HEK293 (cell line): ENCODE measurements at regions not wholly inside any gene's neighbourhood (a gene's known extent, or its start where the extent isn't known, plus 50 kb on each side); places are given as distances from the start of the nearest gene placed in this dataset.

Source experiments
- EGR2 ChIP-seq: fragments of 450-650 bp; formaldehyde crosslinking; IDR thresholded peaks from 2 replicates; pipeline ENCODE4 v1.5.1; 2016; ENCODE audit warnings: low read depth, missing biosample characterization, missing genetic modification characterization
- OVOL3 ChIP-seq: fragments of 450-650 bp; formaldehyde crosslinking; IDR thresholded peaks from 2 replicates; pipeline ENCODE4 v1.5.1; 2016; ENCODE audit warnings: missing biosample characterization, missing genetic modification characterization
- TCF7L2 ChIP-seq: IDR thresholded peaks from 2 replicates; pipeline ENCODE4 v1.6.1; 2011; ENCODE audit warnings: low read depth, mild to moderate bottlenecking, inconsistent platforms, low read length, moderate library complexity, borderline replicate concordance
- YY2 ChIP-seq: fragments of 450-650 bp; formaldehyde crosslinking; IDR thresholded peaks from 2 replicates; pipeline ENCODE4 v1.5.1; 2016; ENCODE audit warnings: missing biosample characterization, missing genetic modification characterization
- ZBTB1 ChIP-seq: fragments of 450-650 bp; formaldehyde crosslinking; IDR thresholded peaks from 2 replicates; pipeline ENCODE4 v1.5.1; 2016; ENCODE audit warnings: missing biosample characterization, missing genetic modification characterization
- ZBTB21 ChIP-seq: fragments of 450-650 bp; formaldehyde crosslinking; IDR thresholded peaks from 2 replicates; pipeline ENCODE4 v1.5.1; 2017; ENCODE audit warnings: missing biosample characterization, missing genetic modification characterization
- ZEB2 ChIP-seq: fragments of 450-650 bp; formaldehyde crosslinking; IDR thresholded peaks from 2 replicates; pipeline ENCODE4 v1.5.1; 2016; ENCODE audit warnings: missing biosample characterization, missing genetic modification characterization
- ZNF157 ChIP-seq: fragments of 450-650 bp; formaldehyde crosslinking; IDR thresholded peaks from 2 replicates; pipeline ENCODE4 v1.5.1; 2016; ENCODE audit warnings: missing biosample characterization, missing genetic modification characterization
- ZNF266 ChIP-seq: fragments of 450-650 bp; formaldehyde crosslinking; IDR thresholded peaks from 2 replicates; pipeline ENCODE4 v1.5.1; 2016; ENCODE audit warnings: missing biosample characterization, missing genetic modification characterization, low read depth
- ZNF350 ChIP-seq: fragments of 450-650 bp; formaldehyde crosslinking; IDR thresholded peaks from 2 replicates; pipeline ENCODE4 v1.5.0; 2017; ENCODE audit warnings: missing biosample characterization, mild to moderate bottlenecking, missing genetic modification characterization
- ZNF394 ChIP-seq: fragments of 450-650 bp; formaldehyde crosslinking; IDR thresholded peaks from 2 replicates; pipeline ENCODE4 v1.5.1; 2016; ENCODE audit warnings: missing biosample characterization, missing genetic modification characterization, mild to moderate bottlenecking, moderate library complexity, borderline replicate concordance
- ZNF514 ChIP-seq: fragments of 450-650 bp; formaldehyde crosslinking; IDR thresholded peaks from 2 replicates; pipeline ENCODE4 v1.5.1; 2016; ENCODE audit warnings: missing biosample characterization, missing genetic modification characterization
- ZNF555 ChIP-seq: fragments of 450-650 bp; formaldehyde crosslinking; conservative IDR thresholded peaks from 2 replicates; pipeline ENCODE4 v1.5.1; 2017; ENCODE audit warnings: missing biosample characterization, mild to moderate bottlenecking, missing genetic modification characterization, inconsistent platforms
- ZNF585B ChIP-seq: fragments of 450-650 bp; formaldehyde crosslinking; IDR thresholded peaks from 2 replicates; pipeline ENCODE4 v1.5.1; 2016; ENCODE audit warnings: missing biosample characterization, missing genetic modification characterization
- ZNF670 ChIP-seq: fragments of 450-650 bp; formaldehyde crosslinking; IDR thresholded peaks from 2 replicates; pipeline ENCODE4 v1.5.1; 2016; ENCODE audit warnings: missing biosample characterization, missing genetic modification characterization, low read depth
- TF ChIP-seq, protein P1 (sequence below): fragments of 450-650 bp; formaldehyde crosslinking; IDR thresholded peaks from 2 replicates; pipeline ENCODE4 v1.5.1; 2017; ENCODE audit warnings: missing biosample characterization, missing genetic modification characterization
- TF ChIP-seq, protein P2 (sequence below): fragments of 450-650 bp; formaldehyde crosslinking; IDR thresholded peaks from 2 replicates; pipeline ENCODE4 v1.5.1; 2016; ENCODE audit warnings: missing biosample characterization, missing genetic modification characterization
- TF ChIP-seq, protein P3 (sequence below): fragments of 450-650 bp; formaldehyde crosslinking; IDR thresholded peaks from 2 replicates; pipeline ENCODE4 v1.5.1; 2016; ENCODE audit warnings: missing biosample characterization, missing genetic modification characterization
- TF ChIP-seq, protein P4 (sequence below): IDR thresholded peaks from 2 replicates; pipeline ENCODE4 v1.6.1; 2011; ENCODE audit warnings: mild to moderate bottlenecking, low read depth, low read length, borderline replicate concordance
- TF ChIP-seq, protein P5 (sequence below): fragments of 450-650 bp; formaldehyde crosslinking; conservative IDR thresholded peaks from 2 replicates; pipeline ENCODE4 v1.5.1; 2016; ENCODE audit warnings: low read depth, missing biosample characterization, missing genetic modification characterization
- TF ChIP-seq, protein P6 (sequence below): fragments of 450-650 bp; formaldehyde crosslinking; IDR thresholded peaks from 2 replicates; pipeline ENCODE4 v1.5.1; 2016; ENCODE audit warnings: missing biosample characterization, missing genetic modification characterization
- TF ChIP-seq, protein P7 (sequence below): fragments of 450-650 bp; formaldehyde crosslinking; IDR thresholded peaks from 2 replicates; pipeline ENCODE4 v1.5.1; 2017; ENCODE audit warnings: missing biosample characterization, missing genetic modification characterization
- TF ChIP-seq, protein P8 (sequence below): fragments of 450-650 bp; formaldehyde crosslinking; IDR thresholded peaks from 2 replicates; pipeline ENCODE4 v1.5.1; 2016; ENCODE audit warnings: missing biosample characterization, missing genetic modification characterization

DNA sequence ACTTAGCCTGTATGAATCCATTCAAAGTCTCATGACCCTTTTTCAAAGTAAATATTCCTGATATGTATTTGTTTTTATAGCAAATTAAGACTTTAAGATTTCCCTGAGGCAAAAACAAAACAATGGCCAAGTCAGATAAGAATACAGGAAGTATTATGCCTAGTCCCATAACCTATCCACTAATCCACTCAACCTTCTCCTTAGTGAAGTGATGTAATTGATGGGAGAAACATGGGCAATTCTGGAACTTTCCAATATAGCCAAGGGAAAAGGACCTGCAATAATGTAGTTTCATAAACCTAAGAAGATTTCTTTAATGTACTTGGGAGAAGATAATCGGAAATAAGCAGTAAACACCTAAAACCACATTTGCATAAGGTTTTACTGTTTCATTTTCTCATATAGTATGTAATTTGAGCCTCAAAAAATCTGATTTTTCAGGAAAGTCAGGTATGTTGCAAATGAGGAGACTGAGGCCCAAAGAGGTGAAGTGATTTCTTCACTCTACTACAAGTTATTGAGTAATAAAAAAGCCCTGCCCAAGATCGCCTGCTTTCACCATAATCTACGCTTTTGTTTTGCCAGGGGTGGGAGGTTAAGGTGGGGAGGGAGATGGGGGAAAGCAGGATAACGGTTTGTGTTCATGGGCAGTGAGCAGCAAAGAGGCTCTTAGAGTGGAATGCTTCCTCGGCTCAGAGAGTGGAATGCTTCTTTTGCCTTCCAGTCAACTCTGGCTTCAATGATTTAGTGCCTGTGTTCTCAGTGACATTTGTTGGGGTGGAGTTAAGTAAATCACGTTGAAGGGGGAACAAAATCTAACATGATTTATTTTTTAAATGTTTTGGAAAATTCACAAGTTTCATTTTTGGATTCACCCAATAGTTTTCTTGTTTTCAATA lies 95.0 kb upstream of the FNDC3B start (continued):
- TF ChIP-seq, protein P1, sequence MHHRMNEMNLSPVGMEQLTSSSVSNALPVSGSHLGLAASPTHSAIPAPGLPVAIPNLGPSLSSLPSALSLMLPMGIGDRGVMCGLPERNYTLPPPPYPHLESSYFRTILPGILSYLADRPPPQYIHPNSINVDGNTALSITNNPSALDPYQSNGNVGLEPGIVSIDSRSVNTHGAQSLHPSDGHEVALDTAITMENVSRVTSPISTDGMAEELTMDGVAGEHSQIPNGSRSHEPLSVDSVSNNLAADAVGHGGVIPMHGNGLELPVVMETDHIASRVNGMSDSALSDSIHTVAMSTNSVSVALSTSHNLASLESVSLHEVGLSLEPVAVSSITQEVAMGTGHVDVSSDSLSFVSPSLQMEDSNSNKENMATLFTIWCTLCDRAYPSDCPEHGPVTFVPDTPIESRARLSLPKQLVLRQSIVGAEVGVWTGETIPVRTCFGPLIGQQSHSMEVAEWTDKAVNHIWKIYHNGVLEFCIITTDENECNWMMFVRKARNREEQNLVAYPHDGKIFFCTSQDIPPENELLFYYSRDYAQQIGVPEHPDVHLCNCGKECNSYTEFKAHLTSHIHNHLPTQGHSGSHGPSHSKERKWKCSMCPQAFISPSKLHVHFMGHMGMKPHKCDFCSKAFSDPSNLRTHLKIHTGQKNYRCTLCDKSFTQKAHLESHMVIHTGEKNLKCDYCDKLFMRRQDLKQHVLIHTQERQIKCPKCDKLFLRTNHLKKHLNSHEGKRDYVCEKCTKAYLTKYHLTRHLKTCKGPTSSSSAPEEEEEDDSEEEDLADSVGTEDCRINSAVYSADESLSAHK (tag by site-specific recombination) = no peak
- TF ChIP-seq ZEB2 (no peak), ZNF670 (tag by site-specific recombination) (no peak), TCF7L2 (peak; percentile 56; the same call in 1 of the 2 replicates), ZNF157 (no peak), ZNF514 (tag by site-specific recombination) (no peak), ZBTB1 (no peak), OVOL3 (0 out of 2 replicates have a peak, but pooled peaks have one; percentile 22), ZNF394 (tag by site-specific recombination) (no peak), ZNF585B (no peak), ZNF555 (tag by site-specific recombination) (no peak), ZNF350 (tag by site-specific recombination) (no peak), EGR2 (tag by site-specific recombination) (no peak), ZBTB21 (tag by site-specific recombination) (no peak), YY2 (no peak), ZNF266 (tag by site-specific recombination) (no peak)
- TF ChIP-seq, protein P2, sequence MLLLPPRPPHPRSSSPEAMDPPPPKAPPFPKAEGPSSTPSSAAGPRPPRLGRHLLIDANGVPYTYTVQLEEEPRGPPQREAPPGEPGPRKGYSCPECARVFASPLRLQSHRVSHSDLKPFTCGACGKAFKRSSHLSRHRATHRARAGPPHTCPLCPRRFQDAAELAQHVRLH (tag by site-specific recombination) = no peak
- TF ChIP-seq, protein P3, sequence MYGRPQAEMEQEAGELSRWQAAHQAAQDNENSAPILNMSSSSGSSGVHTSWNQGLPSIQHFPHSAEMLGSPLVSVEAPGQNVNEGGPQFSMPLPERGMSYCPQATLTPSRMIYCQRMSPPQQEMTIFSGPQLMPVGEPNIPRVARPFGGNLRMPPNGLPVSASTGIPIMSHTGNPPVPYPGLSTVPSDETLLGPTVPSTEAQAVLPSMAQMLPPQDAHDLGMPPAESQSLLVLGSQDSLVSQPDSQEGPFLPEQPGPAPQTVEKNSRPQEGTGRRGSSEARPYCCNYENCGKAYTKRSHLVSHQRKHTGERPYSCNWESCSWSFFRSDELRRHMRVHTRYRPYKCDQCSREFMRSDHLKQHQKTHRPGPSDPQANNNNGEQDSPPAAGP (tag by site-specific recombination) = no peak
- TF ChIP-seq, protein P4, sequence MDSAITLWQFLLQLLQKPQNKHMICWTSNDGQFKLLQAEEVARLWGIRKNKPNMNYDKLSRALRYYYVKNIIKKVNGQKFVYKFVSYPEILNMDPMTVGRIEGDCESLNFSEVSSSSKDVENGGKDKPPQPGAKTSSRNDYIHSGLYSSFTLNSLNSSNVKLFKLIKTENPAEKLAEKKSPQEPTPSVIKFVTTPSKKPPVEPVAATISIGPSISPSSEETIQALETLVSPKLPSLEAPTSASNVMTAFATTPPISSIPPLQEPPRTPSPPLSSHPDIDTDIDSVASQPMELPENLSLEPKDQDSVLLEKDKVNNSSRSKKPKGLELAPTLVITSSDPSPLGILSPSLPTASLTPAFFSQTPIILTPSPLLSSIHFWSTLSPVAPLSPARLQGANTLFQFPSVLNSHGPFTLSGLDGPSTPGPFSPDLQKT = no peak
- TF ChIP-seq, protein P5, sequence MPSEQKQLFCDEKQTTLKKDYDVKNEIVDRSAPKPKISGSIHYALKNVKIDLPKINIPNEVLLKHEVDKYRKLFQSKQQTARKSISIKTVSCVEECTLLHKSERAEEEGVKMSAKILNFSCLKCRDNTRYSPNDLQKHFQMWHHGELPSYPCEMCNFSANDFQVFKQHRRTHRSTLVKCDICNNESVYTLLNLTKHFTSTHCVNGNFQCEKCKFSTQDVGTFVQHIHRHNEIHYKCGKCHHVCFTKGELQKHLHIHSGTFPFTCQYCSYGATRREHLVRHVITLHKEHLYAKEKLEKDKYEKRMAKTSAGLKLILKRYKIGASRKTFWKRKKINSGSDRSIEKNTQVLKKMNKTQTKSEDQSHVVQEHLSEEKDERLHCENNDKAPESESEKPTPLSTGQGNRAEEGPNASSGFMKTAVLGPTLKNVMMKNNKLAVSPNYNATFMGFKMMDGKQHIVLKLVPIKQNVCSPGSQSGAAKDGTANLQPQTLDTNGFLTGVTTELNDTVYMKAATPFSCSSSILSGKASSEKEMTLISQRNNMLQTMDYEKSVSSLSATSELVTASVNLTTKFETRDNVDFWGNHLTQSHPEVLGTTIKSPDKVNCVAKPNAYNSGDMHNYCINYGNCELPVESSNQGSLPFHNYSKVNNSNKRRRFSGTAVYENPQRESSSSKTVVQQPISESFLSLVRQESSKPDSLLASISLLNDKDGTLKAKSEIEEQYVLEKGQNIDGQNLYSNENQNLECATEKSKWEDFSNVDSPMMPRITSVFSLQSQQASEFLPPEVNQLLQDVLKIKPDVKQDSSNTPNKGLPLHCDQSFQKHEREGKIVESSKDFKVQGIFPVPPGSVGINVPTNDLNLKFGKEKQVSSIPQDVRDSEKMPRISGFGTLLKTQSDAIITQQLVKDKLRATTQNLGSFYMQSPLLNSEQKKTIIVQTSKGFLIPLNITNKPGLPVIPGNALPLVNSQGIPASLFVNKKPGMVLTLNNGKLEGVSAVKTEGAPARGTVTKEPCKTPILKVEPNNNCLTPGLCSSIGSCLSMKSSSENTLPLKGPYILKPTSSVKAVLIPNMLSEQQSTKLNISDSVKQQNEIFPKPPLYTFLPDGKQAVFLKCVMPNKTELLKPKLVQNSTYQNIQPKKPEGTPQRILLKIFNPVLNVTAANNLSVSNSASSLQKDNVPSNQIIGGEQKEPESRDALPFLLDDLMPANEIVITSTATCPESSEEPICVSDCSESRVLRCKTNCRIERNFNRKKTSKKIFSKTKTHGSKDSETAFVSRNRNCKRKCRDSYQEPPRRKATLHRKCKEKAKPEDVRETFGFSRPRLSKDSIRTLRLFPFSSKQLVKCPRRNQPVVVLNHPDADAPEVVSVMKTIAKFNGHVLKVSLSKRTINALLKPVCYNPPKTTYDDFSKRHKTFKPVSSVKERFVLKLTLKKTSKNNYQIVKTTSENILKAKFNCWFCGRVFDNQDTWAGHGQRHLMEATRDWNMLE (tag by site-specific recombination) = no peak
- TF ChIP-seq, protein P6, sequence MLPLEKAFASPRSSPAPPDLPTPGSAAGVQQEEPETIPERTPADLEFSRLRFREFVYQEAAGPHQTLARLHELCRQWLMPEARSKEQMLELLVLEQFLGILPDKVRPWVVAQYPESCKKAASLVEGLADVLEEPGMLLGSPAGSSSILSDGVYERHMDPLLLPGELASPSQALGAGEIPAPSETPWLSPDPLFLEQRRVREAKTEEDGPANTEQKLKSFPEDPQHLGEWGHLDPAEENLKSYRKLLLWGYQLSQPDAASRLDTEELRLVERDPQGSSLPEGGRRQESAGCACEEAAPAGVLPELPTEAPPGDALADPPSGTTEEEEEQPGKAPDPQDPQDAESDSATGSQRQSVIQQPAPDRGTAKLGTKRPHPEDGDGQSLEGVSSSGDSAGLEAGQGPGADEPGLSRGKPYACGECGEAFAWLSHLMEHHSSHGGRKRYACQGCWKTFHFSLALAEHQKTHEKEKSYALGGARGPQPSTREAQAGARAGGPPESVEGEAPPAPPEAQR (tag by site-specific recombination) = no peak
- TF ChIP-seq, protein P7, sequence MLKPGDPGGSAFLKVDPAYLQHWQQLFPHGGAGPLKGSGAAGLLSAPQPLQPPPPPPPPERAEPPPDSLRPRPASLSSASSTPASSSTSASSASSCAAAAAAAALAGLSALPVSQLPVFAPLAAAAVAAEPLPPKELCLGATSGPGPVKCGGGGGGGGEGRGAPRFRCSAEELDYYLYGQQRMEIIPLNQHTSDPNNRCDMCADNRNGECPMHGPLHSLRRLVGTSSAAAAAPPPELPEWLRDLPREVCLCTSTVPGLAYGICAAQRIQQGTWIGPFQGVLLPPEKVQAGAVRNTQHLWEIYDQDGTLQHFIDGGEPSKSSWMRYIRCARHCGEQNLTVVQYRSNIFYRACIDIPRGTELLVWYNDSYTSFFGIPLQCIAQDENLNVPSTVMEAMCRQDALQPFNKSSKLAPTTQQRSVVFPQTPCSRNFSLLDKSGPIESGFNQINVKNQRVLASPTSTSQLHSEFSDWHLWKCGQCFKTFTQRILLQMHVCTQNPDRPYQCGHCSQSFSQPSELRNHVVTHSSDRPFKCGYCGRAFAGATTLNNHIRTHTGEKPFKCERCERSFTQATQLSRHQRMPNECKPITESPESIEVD (tag by site-specific recombination) = peak; percentile 83
- TF ChIP-seq, protein P8, sequence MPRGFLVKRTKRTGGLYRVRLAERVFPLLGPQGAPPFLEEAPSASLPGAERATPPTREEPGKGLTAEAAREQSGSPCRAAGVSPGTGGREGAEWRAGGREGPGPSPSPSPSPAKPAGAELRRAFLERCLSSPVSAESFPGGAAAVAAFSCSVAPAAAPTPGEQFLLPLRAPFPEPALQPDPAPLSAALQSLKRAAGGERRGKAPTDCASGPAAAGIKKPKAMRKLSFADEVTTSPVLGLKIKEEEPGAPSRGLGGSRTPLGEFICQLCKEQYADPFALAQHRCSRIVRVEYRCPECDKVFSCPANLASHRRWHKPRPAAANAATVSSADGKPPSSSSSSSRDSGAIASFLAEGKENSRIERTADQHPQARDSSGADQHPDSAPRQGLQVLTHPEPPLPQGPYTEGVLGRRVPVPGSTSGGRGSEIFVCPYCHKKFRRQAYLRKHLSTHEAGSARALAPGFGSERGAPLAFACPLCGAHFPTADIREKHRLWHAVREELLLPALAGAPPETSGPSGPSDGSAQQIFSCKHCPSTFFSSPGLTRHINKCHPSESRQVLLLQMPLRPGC (tag by site-specific recombination) = no peak
